ENCODE measurements at regions not wholly inside any gene's neighbourhood (a gene's known extent, or its start where the extent isn't known, plus 50 kb on each side); places are given as distances from the start of the nearest gene placed in this dataset.
"Not testable (repeated sequence)": the region's sequence is repeated elsewhere in the genome, so short reads cannot be mapped to it uniquely, and the experiment has no call there.

- H4K20me1 ChIP-seq (ENCODE audit: control insufficient read depth, insufficient read depth, insufficient read length); H3K4me2 ChIP-seq (ENCODE audit: insufficient read depth, insufficient read length, low read length); H3K27me3 Mint-ChIP-seq (ENCODE audit: low read depth); H3K23me2 ChIP-seq (ENCODE audit: insufficient read length, low read depth, low read length, poor library complexity, severe bottlenecking); H3K27ac ChIP-seq (ENCODE audit: insufficient read length, low read depth, low read length); H4K5ac ChIP-seq (ENCODE audit: insufficient read length, low read depth, low read length); H3K18ac ChIP-seq (ENCODE audit: insufficient read length, low read depth, low read length); H3T11ph ChIP-seq (ENCODE audit: low read length); H3K4me1 ChIP-seq (ENCODE audit: insufficient read depth, low read length); H2BK120ac ChIP-seq (ENCODE audit: low read depth, low read length, poor library complexity, severe bottlenecking); H3K9ac ChIP-seq (ENCODE audit: extremely low read depth, insufficient read length, low read length); H3K4ac ChIP-seq (ENCODE audit: low read depth, low read length); H3K79me2 ChIP-seq (ENCODE audit: insufficient read depth, low read length); H4K8ac ChIP-seq (replicated peaks; ENCODE audit: insufficient read length, low read depth, low read length); H4K91ac ChIP-seq (ENCODE audit: insufficient read length, low read depth, low read length); H2AK5ac ChIP-seq (ENCODE audit: insufficient read length, low read length); H3K56ac ChIP-seq (ENCODE audit: insufficient read length, low read depth, low read length); H2BK15ac ChIP-seq (ENCODE audit: low read depth, low read length); H3K27me3 ChIP-seq (ENCODE audit: insufficient read depth, low read length); H3K23ac ChIP-seq (ENCODE audit: insufficient read length, low read depth, low read length); H2BK20ac ChIP-seq (ENCODE audit: low read depth, low read length, poor library complexity, severe bottlenecking); H2BK5ac ChIP-seq (ENCODE audit: insufficient read length, low read length); H3K4me3 Mint-ChIP-seq; H2AFZ ChIP-seq (ENCODE audit: low read length); H3K79me1 ChIP-seq (ENCODE audit: insufficient read depth, low read depth, low read length, poor library complexity, severe bottlenecking); H2BK12ac ChIP-seq (ENCODE audit: insufficient read length, low read depth, low read length); H3K9me3 ChIP-seq (ENCODE audit: control insufficient read depth, low read depth, low read length): not testable (repeated sequence)
- TF ChIP-seq CTCF (conservative IDR thresholded peaks at IDR 0.05), result peak; percentile 40; the same call in 2 of the 3 replicates
- peak overlapping the region; percentile 21; the same call in 1 of the 2 replicates for H3K14ac ChIP-seq (ENCODE audit: insufficient read depth, low read length)
- H3K36me3 Mint-ChIP-seq (ENCODE audit: insufficient read depth in 1 of 3, low read depth in 3 of 3), result peaks cover 12 to 21% (median 15%) of the 10 kb centered on the region in 3 experiments
- WGBS (ENCODE audit: extremely low coverage, insufficient read length, low lambda C conversion rate), result no CpG with 5 or more reads among the region's 6 CpGs
- DNase-seq, result peak; percentile 95
- H3K4me1 Mint-ChIP-seq, result peaks cover 27 to 34% of the 10 kb centered on the region in 2 experiments
- H3K27ac Mint-ChIP-seq, result peak overlapping the region in 1 of 3 experiments; percentile 88; a peak in 1 of 7 replicates
- H3K9me3 Mint-ChIP-seq, result peaks cover 15 to 27% of the 10 kb centered on the region in 2 experiments
Measured at GRCh38 chr12:94007833-94008232, 140.5 kb upstream of the PLXNC1 start.

All from H9 (cell line).